Bronchial epithelial cell (primary cell): ENCODE measurements at regions not wholly inside any gene's neighbourhood (a gene's known extent, or its start where the extent isn't known, plus 50 kb on each side); places are given as distances from the start of the nearest gene placed in this dataset.

Experiments used
- DNase-seq: peaks from one replicate; pipeline ENCODE4 v3.0.0-alpha.2; 2010; ENCODE audit warnings: low read depth
- FAIRE-seq: peaks from 2 replicates; lab custom pipeline; 2011; peaks lifted over from hg19 to GRCh38; lab: Jason Lieb, UNC
- H3K27me3 ChIP-seq: 2 replicates; pipeline ENCODE4 v1.5.1; 2011; ENCODE audit warnings: low read length; ENCODE audit not compliant: control insufficient read depth, insufficient read depth
- H3K36me3 ChIP-seq: 2 replicates; pipeline ENCODE4 v1.5.1; 2011; ENCODE audit warnings: low read length; ENCODE audit not compliant: control insufficient read depth, insufficient read depth
- H3K4me3 ChIP-seq: 2 replicates; pipeline ENCODE4 v1.5.1; 2011; ENCODE audit warnings: mild to moderate bottlenecking, low read depth, low read length, control low read depth
- CTCF ChIP-seq: IDR thresholded peaks from 2 replicates; pipeline ENCODE4 v1.5.1; 2011; ENCODE audit warnings: mild to moderate bottlenecking, moderate library complexity, low read length, control low read depth, inconsistent platforms; ENCODE audit not compliant: insufficient read depth, severe bottlenecking

- FAIRE-seq (no peak), DNase-seq (no peak)
- no peaks in the 10 kb centered on the region for H3K36me3 ChIP-seq
- H3K27me3 ChIP-seq, result no peaks in the 10 kb centered on the region
- no peak for TF ChIP-seq CTCF
- H3K4me3 ChIP-seq, result no peak overlapping the region
Observed at GRCh38 chr5:74949976-74950375, 83.8 kb upstream of the FAM169A start.

GRCh38 chr5:74948031-74948546 is 81.9 kb upstream of the FAM169A start:
- DNase-seq (no peak), FAIRE-seq (no peak)
- H3K4me3 ChIP-seq, result no peak overlapping the region
- no peaks in the 10 kb centered on the region for H3K36me3 ChIP-seq
- H3K27me3 ChIP-seq, result no peaks in the 10 kb centered on the region
- TF ChIP-seq CTCF, result no peak

GRCh38 chr5:74946471-74946870 is 80.3 kb upstream of the FAM169A start:
- FAIRE-seq, result no peak
- no peaks in the 10 kb centered on the region for H3K27me3 ChIP-seq
- no peak for TF ChIP-seq CTCF
- no peaks in the 10 kb centered on the region for H3K36me3 ChIP-seq
- no peak for DNase-seq
- no peak overlapping the region for H3K4me3 ChIP-seq

DNA sequence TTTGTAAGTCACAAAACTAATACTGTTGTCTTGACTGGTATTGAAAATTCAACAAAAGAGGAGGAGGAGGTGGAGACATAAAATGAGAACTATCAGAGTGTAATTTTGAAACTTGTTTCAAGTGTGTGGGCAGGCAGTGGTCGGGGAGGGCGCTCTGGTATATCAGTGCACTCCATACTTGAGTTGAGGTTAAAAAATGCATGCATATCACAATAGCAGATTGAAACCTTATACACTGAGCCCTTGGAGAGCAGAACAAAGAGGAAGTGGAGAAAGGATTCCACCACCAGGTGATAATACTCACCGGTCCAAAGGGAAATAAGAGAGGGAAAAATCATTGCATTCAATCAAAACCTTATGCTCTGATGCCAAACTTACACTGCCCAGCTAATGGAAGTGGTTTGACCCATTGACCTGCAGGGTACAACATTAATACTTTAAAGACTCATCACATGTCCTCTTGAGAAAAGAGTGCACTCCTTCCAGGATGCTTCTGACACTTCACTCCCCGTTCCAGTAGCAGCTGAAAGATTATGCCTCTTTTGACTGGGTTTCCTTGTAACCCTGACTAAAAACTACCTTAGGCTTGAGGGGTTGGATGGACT is 79.5 kb upstream of the FAM169A start:
- Histone ChIP-seq H3K27me3 (no peaks in the 10 kb centered on the region), H3K4me3 (no peak overlapping the region), H3K36me3 (no peaks in the 10 kb centered on the region)
- DNase-seq (no peak), FAIRE-seq (no peak)
- no peak for TF ChIP-seq CTCF

DNA sequence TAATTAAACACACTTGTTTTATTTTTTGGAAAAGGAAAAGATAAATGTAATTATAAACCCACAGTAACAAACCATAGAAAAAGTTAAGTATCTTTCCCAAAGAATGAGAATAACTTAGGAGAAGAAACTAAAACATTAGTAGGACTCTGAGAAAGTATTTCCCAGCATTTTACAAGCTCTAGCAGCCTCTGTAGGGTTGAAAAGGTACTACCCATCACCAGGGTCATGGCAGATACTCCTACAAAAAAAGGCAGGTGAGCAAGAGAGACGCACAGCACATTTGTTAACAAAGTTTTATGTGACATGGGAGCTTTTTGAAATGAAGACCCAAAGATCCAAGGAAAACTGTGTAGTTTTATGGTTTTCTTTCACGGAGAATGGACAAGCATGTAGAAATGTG is 77.7 kb upstream of the FAM169A start:
- no peaks in the 10 kb centered on the region for H3K27me3 ChIP-seq
- FAIRE-seq (no peak), DNase-seq (no peak)
- no peak overlapping the region for H3K4me3 ChIP-seq
- TF ChIP-seq CTCF, result no peak
- no peaks in the 10 kb centered on the region for H3K36me3 ChIP-seq
